ENCODE measurements at regions not wholly inside any gene's neighbourhood (a gene's known extent, or its start where the extent isn't known, plus 50 kb on each side); places are given as distances from the start of the nearest gene placed in this dataset.

- TF ChIP-seq, protein P1, sequence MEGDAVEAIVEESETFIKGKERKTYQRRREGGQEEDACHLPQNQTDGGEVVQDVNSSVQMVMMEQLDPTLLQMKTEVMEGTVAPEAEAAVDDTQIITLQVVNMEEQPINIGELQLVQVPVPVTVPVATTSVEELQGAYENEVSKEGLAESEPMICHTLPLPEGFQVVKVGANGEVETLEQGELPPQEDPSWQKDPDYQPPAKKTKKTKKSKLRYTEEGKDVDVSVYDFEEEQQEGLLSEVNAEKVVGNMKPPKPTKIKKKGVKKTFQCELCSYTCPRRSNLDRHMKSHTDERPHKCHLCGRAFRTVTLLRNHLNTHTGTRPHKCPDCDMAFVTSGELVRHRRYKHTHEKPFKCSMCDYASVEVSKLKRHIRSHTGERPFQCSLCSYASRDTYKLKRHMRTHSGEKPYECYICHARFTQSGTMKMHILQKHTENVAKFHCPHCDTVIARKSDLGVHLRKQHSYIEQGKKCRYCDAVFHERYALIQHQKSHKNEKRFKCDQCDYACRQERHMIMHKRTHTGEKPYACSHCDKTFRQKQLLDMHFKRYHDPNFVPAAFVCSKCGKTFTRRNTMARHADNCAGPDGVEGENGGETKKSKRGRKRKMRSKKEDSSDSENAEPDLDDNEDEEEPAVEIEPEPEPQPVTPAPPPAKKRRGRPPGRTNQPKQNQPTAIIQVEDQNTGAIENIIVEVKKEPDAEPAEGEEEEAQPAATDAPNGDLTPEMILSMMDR (tag by site-specific recombination; IDR thresholded peaks at IDR 0.05), result no peak
- TF ChIP-seq ZNF391 (tag by site-specific recombination; IDR thresholded peaks at IDR 0.05; ENCODE audit: borderline replicate concordance, low read depth) (no peak), BCL6B (tag by site-specific recombination; IDR thresholded peaks at IDR 0.05) (no peak), ZBTB1 (tag by site-specific recombination; IDR thresholded peaks at IDR 0.05) (no peak), ZNF664 (tag by site-specific recombination; IDR thresholded peaks at IDR 0.05) (no peak)
These were observed 159.0 kb upstream of the GALNT2 start (continued) for GRCh38 chr1:229907884-229908638.

GRCh38 chr1:229908689-229909088 is 158.3 kb upstream of the GALNT2 start:
- Histone ChIP-seq H3K36me3 (ENCODE audit: control insufficient read depth in 2 of 2, insufficient read depth in 1 of 2, low read length in 2 of 2) (no peaks in the 10 kb centered on the region), H3K4me3 (ENCODE audit: low read depth, low read length) (no peak overlapping the region), H3K27ac (ENCODE audit: extremely low read depth, low read depth, low read length) (no peak overlapping the region), H3K9me3 (ENCODE audit: control insufficient read depth, insufficient read depth, low read depth, low read length) (no peaks in the 10 kb centered on the region), H3K4me1 (ENCODE audit: control insufficient read depth, insufficient read depth, low read length) (no peaks in the 10 kb centered on the region)
- POLR2A ChIA-PET, result interaction anchor here (1.0 kb wide), 1 partner anchor 14 kb away, joined by 3 read pairs; no protein-coding TSS in a partner anchor
- TF ChIP-seq, protein P2, sequence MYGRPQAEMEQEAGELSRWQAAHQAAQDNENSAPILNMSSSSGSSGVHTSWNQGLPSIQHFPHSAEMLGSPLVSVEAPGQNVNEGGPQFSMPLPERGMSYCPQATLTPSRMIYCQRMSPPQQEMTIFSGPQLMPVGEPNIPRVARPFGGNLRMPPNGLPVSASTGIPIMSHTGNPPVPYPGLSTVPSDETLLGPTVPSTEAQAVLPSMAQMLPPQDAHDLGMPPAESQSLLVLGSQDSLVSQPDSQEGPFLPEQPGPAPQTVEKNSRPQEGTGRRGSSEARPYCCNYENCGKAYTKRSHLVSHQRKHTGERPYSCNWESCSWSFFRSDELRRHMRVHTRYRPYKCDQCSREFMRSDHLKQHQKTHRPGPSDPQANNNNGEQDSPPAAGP (tag by site-specific recombination; IDR thresholded peaks at IDR 0.05), result no peak
- TF ChIP-seq KLF9 (tag by site-specific recombination; IDR thresholded peaks at IDR 0.05; ENCODE audit: low read depth) (no peak), ZNF626 (tag by site-specific recombination; IDR thresholded peaks at IDR 0.05) (no peak), ZNF658 (tag by site-specific recombination; IDR thresholded peaks at IDR 0.05) (no peak), HOXA7 (CRISPR knock-in tag; IDR thresholded peaks at IDR 0.05; ENCODE audit: borderline replicate concordance) (no peak), ZNF747 (tag by site-specific recombination; IDR thresholded peaks at IDR 0.05) (no peak), ZNF76 (tag by site-specific recombination; IDR thresholded peaks at IDR 0.05; ENCODE audit: borderline replicate concordance, low read depth) (no peak), GLI4 (tag by site-specific recombination; IDR thresholded peaks at IDR 0.05) (no peak), ZNF518A (tag by site-specific recombination; conservative IDR thresholded peaks at IDR 0.05; ENCODE audit: low read depth) (no peak), ZBTB20 (tag by site-specific recombination; IDR thresholded peaks at IDR 0.05) (no peak), ZNF791 (tag by site-specific recombination; IDR thresholded peaks at IDR 0.05) (no peak), PATZ1 (tag by site-specific recombination; IDR thresholded peaks at IDR 0.05) (no peak)
- CTCF ChIA-PET, result interaction anchor here (1.1 to 2.1 kb wide), 2 partner anchors 10 to 59 kb away, joined by 3 to 6 read pairs; no protein-coding TSS in a partner anchor

Measured in HEK293 (cell line).